HEK293 (cell line): ENCODE measurements at regions not wholly inside any gene's neighbourhood (a gene's known extent, or its start where the extent isn't known, plus 50 kb on each side); places are given as distances from the start of the nearest gene placed in this dataset.
A peak's percentile ranks its signal among the peaks of the same experiment; 100 is the strongest.

Experiments used
- CTCF ChIA-PET: fragments of 350-600 bp; formaldehyde crosslinking; extraction: SDS; loops from one replicate; lab custom pipeline; 2021; ENCODE audit warnings: antibody characterized with exemption; lab: Yijun Ruan, JAX
- POLR2A ChIA-PET: fragments of 300-600 bp; formaldehyde crosslinking; extraction: SDS; loops from one replicate; lab custom pipeline; 2020; ENCODE audit warnings: antibody characterized with exemption, inconsistent platforms; lab: Yijun Ruan, JAX
- H3K27ac ChIP-seq: fragments of 200-500 bp; sonication (Bioruptor generic); 2 replicates; pipeline ENCODE4 v1.5.1; 2014; ENCODE audit warnings: low read depth, low read length, control low read depth, inconsistent platforms; ENCODE audit errors: extremely low read depth
- H3K36me3 ChIP-seq, 2 experiments: fragments of 200-500 bp in 1 of 2; sonication (Bioruptor generic) in 1 of 2; 1 replicate in 1 of 2; 2 replicates in 1 of 2; pipeline ENCODE4 v1.5.1; 2014 to 2017; ENCODE audit warnings: inconsistent platforms in 2 of 2, low read length in 2 of 2; ENCODE audit not compliant: control insufficient read depth in 2 of 2, insufficient read depth in 1 of 2
- H3K4me1 ChIP-seq: fragments of 200-500 bp; sonication (Bioruptor generic); 2 replicates; pipeline ENCODE4 v1.5.1; 2014; ENCODE audit warnings: mild to moderate bottlenecking, low read length, inconsistent platforms; ENCODE audit not compliant: control insufficient read depth, insufficient read depth
- H3K4me3 ChIP-seq: 2 replicates; pipeline ENCODE4 v1.5.1; 2011; ENCODE audit warnings: low read depth, mild to moderate bottlenecking, control low read depth, low read length, moderate library complexity
- H3K9me3 ChIP-seq: fragments of 200-500 bp; sonication (Bioruptor generic); 2 replicates; pipeline ENCODE4 v1.5.1; 2014; ENCODE audit warnings: low read depth, low read length, inconsistent platforms; ENCODE audit not compliant: control insufficient read depth, insufficient read depth
- AEBP2 ChIP-seq: fragments of 450-650 bp; formaldehyde crosslinking; IDR thresholded peaks from 2 replicates; pipeline ENCODE4 v1.5.1; 2016; ENCODE audit warnings: missing biosample characterization, missing genetic modification characterization, borderline replicate concordance
- BCL11B ChIP-seq: fragments of 450-650 bp; formaldehyde crosslinking; IDR thresholded peaks from 2 replicates; pipeline ENCODE4 v1.5.1; 2016; ENCODE audit warnings: low read depth, missing biosample characterization, missing genetic modification characterization
- GLIS1 ChIP-seq: fragments of 450-650 bp; formaldehyde crosslinking; IDR thresholded peaks from 2 replicates; pipeline ENCODE4 v1.5.1; 2016; ENCODE audit warnings: missing biosample characterization, missing genetic modification characterization
- SCRT2 ChIP-seq: fragments of 450-650 bp; formaldehyde crosslinking; IDR thresholded peaks from 2 replicates; pipeline ENCODE4 v1.5.1; 2016; ENCODE audit warnings: missing biosample characterization, missing genetic modification characterization
- YY2 ChIP-seq: fragments of 450-650 bp; formaldehyde crosslinking; IDR thresholded peaks from 2 replicates; pipeline ENCODE4 v1.5.1; 2016; ENCODE audit warnings: missing biosample characterization, missing genetic modification characterization
- ZBTB21 ChIP-seq: fragments of 450-650 bp; formaldehyde crosslinking; IDR thresholded peaks from 2 replicates; pipeline ENCODE4 v1.5.1; 2017; ENCODE audit warnings: missing biosample characterization, missing genetic modification characterization
- ZNF202 ChIP-seq: fragments of 450-650 bp; formaldehyde crosslinking; IDR thresholded peaks from 2 replicates; pipeline ENCODE4 v1.5.1; 2016; ENCODE audit warnings: missing biosample characterization, missing genetic modification characterization, borderline replicate concordance
- ZNF26 ChIP-seq: fragments of 450-650 bp; formaldehyde crosslinking; IDR thresholded peaks from 2 replicates; pipeline ENCODE4 v1.5.1; 2016; ENCODE audit warnings: missing biosample characterization, missing genetic modification characterization
- ZNF37A ChIP-seq: fragments of 450-650 bp; IDR thresholded peaks from 2 replicates; pipeline ENCODE4 v1.5.1; 2018; ENCODE audit warnings: missing biosample characterization, missing genetic modification characterization
- ZNF404 ChIP-seq: fragments of 450-650 bp; formaldehyde crosslinking; IDR thresholded peaks from 2 replicates; pipeline ENCODE4 v1.5.1; 2017; ENCODE audit warnings: missing biosample characterization, missing genetic modification characterization
- ZNF416 ChIP-seq: fragments of 450-650 bp; formaldehyde crosslinking; IDR thresholded peaks from 2 replicates; pipeline ENCODE4 v1.5.1; 2016; ENCODE audit warnings: missing biosample characterization, missing genetic modification characterization
- ZNF449 ChIP-seq: fragments of 450-650 bp; formaldehyde crosslinking; IDR thresholded peaks from 2 replicates; pipeline ENCODE4 v1.5.1; 2017; ENCODE audit warnings: missing biosample characterization, mild to moderate bottlenecking, missing genetic modification characterization, moderate library complexity
- ZNF510 ChIP-seq: fragments of 450-650 bp; formaldehyde crosslinking; IDR thresholded peaks from 2 replicates; pipeline ENCODE4 v1.5.1; 2018; ENCODE audit warnings: mild to moderate bottlenecking, missing genetic modification characterization, missing biosample characterization; ENCODE audit not compliant: insufficient replicate concordance
- ZNF549 ChIP-seq: fragments of 450-650 bp; IDR thresholded peaks from 2 replicates; pipeline ENCODE4 v1.5.1; 2018; ENCODE audit warnings: missing biosample characterization, missing genetic modification characterization, mild to moderate bottlenecking, inconsistent platforms, moderate library complexity
- ZNF777 ChIP-seq: fragments of 450-650 bp; formaldehyde crosslinking; IDR thresholded peaks from 2 replicates; pipeline ENCODE4 v1.5.1; 2017; ENCODE audit warnings: missing biosample characterization, missing genetic modification characterization, borderline replicate concordance
- ZNF785 ChIP-seq: fragments of 450-650 bp; formaldehyde crosslinking; IDR thresholded peaks from 2 replicates; pipeline ENCODE4 v1.5.1; 2016; ENCODE audit warnings: missing biosample characterization, missing genetic modification characterization
- ZNF791 ChIP-seq: fragments of 450-650 bp; formaldehyde crosslinking; IDR thresholded peaks from 2 replicates; pipeline ENCODE4 v1.5.1; 2016; ENCODE audit warnings: missing biosample characterization, missing genetic modification characterization
- ZSCAN4 ChIP-seq: fragments of 450-650 bp; formaldehyde crosslinking; IDR thresholded peaks from 2 replicates; pipeline ENCODE4 v1.5.1; 2017; ENCODE audit warnings: missing biosample characterization, missing genetic modification characterization

- no peak for TF ChIP-seq ZNF791
- no peak for TF ChIP-seq ZNF416 (tag by site-specific recombination)
Observed at GRCh38 chr3:178283561-178283960, 252.7 kb upstream of the KCNMB2 start (continued).

- POLR2A ChIA-PET, result no interaction called here
- H3K4me1 ChIP-seq, result no peaks in the 10 kb centered on the region
- CTCF ChIA-PET, result no interaction called here
Observed at GRCh38 chr3:178284181-178284580, 252.1 kb upstream of the KCNMB2 start.

GRCh38 chr3:178288074-178288473, 248.2 kb upstream of the KCNMB2 start:
- CTCF ChIA-PET, result no interaction called here
- H3K9me3 ChIP-seq, result no peaks in the 10 kb centered on the region
- H3K4me1 ChIP-seq, result no peaks in the 10 kb centered on the region
- no peak for TF ChIP-seq ZNF510
- TF ChIP-seq BCL11B, result no peak
- TF ChIP-seq, all 188 proteins: peak for 0
- Histone ChIP-seq H3K36me3 (no peaks in the 10 kb centered on the region), H3K4me3 (no peak overlapping the region), H3K27ac (no peak overlapping the region)
- POLR2A ChIA-PET, result no interaction called here

More at GRCh38 chr3:178284181-178284580, 252.1 kb upstream of the KCNMB2 start:
- no peaks in the 10 kb centered on the region for H3K9me3 ChIP-seq
- H3K27ac ChIP-seq, result no peak overlapping the region
- H3K4me3 ChIP-seq, result no peak overlapping the region
- no peaks in the 10 kb centered on the region for H3K36me3 ChIP-seq
- no peak for TF ChIP-seq ZNF549 (tag by site-specific recombination)
- TF ChIP-seq ZSCAN4 (tag by site-specific recombination), result 0 out of 2 replicates have a peak, but pooled peaks have one; percentile 33

GRCh38 chr3:178289544-178290160, 246.6 kb upstream of the KCNMB2 start:
- Histone ChIP-seq H3K4me1 (no peaks in the 10 kb centered on the region), H3K36me3 (no peaks in the 10 kb centered on the region), H3K9me3 (no peaks in the 10 kb centered on the region), H3K27ac (no peak overlapping the region), H3K4me3 (no peak overlapping the region)
- ChIA-PET POLR2A (no interaction called here), CTCF (interaction anchor here (0.7 kb wide), 1 partner anchor 64 kb away, joined by 3 read pairs; no protein-coding TSS in a partner anchor)
- TF ChIP-seq SCRT2 (peak; percentile 25; the same call in 1 of the 2 replicates), ZBTB21 (tag by site-specific recombination) (no peak)

GRCh38 chr3:178291574-178292370, 244.5 kb upstream of the KCNMB2 start:
- Histone ChIP-seq H3K4me1 (no peaks in the 10 kb centered on the region), H3K36me3 (no peaks in the 10 kb centered on the region), H3K27ac (no peak overlapping the region), H3K4me3 (no peak overlapping the region), H3K9me3 (no peaks in the 10 kb centered on the region)
- CTCF ChIA-PET, result interaction anchor here (0.7 kb wide), 1 partner anchor 788 kb away, joined by 3 read pairs; no protein-coding TSS in a partner anchor
- POLR2A ChIA-PET, result no interaction called here
- no peak for TF ChIP-seq AEBP2
- no peak for TF ChIP-seq ZNF202 (tag by site-specific recombination)
- no peak for TF ChIP-seq ZNF37A (tag by site-specific recombination)
- no peak for TF ChIP-seq ZNF777 (tag by site-specific recombination)
- no peak for TF ChIP-seq GLIS1 (tag by site-specific recombination)
- TF ChIP-seq ZNF404, result no peak
- no peak for TF ChIP-seq ZNF785 (tag by site-specific recombination)
- no peak for TF ChIP-seq YY2 (tag by site-specific recombination)
- no peak for TF ChIP-seq ZNF26
- no peak for TF ChIP-seq ZNF449 (tag by site-specific recombination)
